DOHH2 (cell line): ENCODE measurements at regions not wholly inside any gene's neighbourhood (a gene's known extent, or its start where the extent isn't known, plus 50 kb on each side); places are given as distances from the start of the nearest gene placed in this dataset.

Experiments used
- H3F3A ChIP-seq: fragments of 200-600 bp; sonication (generic), shearing (Covaris generic); 2 replicates; pipeline ENCODE4 v1.6.0; 2016; ENCODE audit warnings: antibody characterized with exemption, mild to moderate bottlenecking; ENCODE audit not compliant: control insufficient read depth, insufficient read depth
- H3K27ac ChIP-seq: fragments of 200-600 bp; sonication (generic); 2 replicates; pipeline ENCODE4 v1.5.1; 2014; ENCODE audit warnings: low read depth, mild to moderate bottlenecking, low read length, moderate library complexity
- H3K27me3 ChIP-seq: fragments of 200-600 bp; sonication (generic); 2 replicates; pipeline ENCODE4 v1.6.1; 2014; ENCODE audit warnings: mild to moderate bottlenecking, low read length, mixed read lengths; ENCODE audit not compliant: control insufficient read depth
- H3K36me3 ChIP-seq: fragments of 200-600 bp; sonication (generic); 2 replicates; pipeline ENCODE4 v1.6.1; 2014; ENCODE audit warnings: mild to moderate bottlenecking, low read length, moderate library complexity, mixed read lengths; ENCODE audit not compliant: control insufficient read depth
- H3K4me1 ChIP-seq: fragments of 200-600 bp; sonication (generic); 2 replicates; pipeline ENCODE4 v1.6.1; 2014; ENCODE audit warnings: mild to moderate bottlenecking, low read length, mixed read lengths; ENCODE audit not compliant: control insufficient read depth
- H3K4me2 ChIP-seq: fragments of 200-600 bp; sonication (generic); 2 replicates; pipeline ENCODE4 v1.6.0; 2014; ENCODE audit warnings: mild to moderate bottlenecking, low read length, moderate library complexity
- H3K4me3 ChIP-seq: fragments of 200-600 bp; sonication (generic); 2 replicates; pipeline ENCODE4 v1.5.1; 2014; ENCODE audit warnings: mild to moderate bottlenecking, low read length, mixed read lengths
- H3K79me2 ChIP-seq: fragments of 200-600 bp; sonication (generic); 2 replicates; pipeline ENCODE4 v1.6.1; 2014; ENCODE audit warnings: mild to moderate bottlenecking, low read length, mixed read lengths; ENCODE audit not compliant: control insufficient read depth
- H3K9me2 ChIP-seq: fragments of 200-600 bp; sonication (generic); replicated peaks from 2 replicates; pipeline ENCODE4 v1.6.1; 2014; ENCODE audit warnings: mild to moderate bottlenecking, low read length, mixed read lengths; ENCODE audit not compliant: control insufficient read depth
- H3K9me3 ChIP-seq: fragments of 200-600 bp; sonication (generic); 2 replicates; pipeline ENCODE4 v1.6.1; 2014; ENCODE audit warnings: antibody characterized with exemption, low read length, mixed read lengths; ENCODE audit not compliant: control insufficient read depth, insufficient read depth
- H4K20me1 ChIP-seq: fragments of 200-600 bp; sonication (generic); 2 replicates; pipeline ENCODE4 v1.6.0; 2014; ENCODE audit warnings: low read depth, mild to moderate bottlenecking, antibody characterized with exemption, low read length, moderate library complexity; ENCODE audit not compliant: control insufficient read depth, insufficient read depth
- CTCF ChIP-seq: fragments of 200-600 bp; sonication (generic); IDR thresholded peaks from one replicate; pipeline ENCODE4 v1.5.1; 2014; ENCODE audit warnings: antibody characterized with exemption, mild to moderate bottlenecking, low read depth, low read length; ENCODE audit not compliant: poor library complexity, severe bottlenecking
- EZH2phosphoT487 ChIP-seq: fragments of 200-600 bp; sonication (generic); IDR thresholded peaks from 2 replicates; pipeline ENCODE4 v1.6.1; 2017; ENCODE audit warnings: borderline replicate concordance, mild to moderate bottlenecking, antibody characterized with exemption, low read length, moderate library complexity, mixed read lengths

DNA sequence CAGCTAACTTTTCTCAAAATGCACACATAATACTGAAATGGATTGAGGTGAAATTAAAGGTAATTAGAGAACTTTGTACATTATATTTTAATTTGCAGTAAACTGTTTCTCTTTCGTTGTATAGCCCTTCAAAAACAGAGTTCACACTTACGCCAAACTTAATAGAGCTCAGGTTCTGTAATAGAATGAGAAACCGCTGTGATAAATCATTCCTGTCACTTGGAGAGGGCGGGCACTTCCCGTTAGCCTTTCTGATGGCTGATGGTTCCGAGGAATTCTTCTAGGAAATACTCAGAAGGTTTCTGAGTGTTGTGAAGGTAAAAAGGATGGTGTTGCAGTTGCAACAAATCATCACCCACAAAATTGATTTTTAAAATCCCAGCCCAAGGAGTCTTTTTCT, 155.8 kb upstream of the ALKAL2 start:
- Histone ChIP-seq H3K27me3 (no peaks in the 10 kb centered on the region), H3K36me3 (no peaks in the 10 kb centered on the region), H3K79me2 (no peaks in the 10 kb centered on the region), H4K20me1 (no peaks in the 10 kb centered on the region), H3K9me3 (no peaks in the 10 kb centered on the region), H3K9me2 (no peaks in the 10 kb centered on the region), H3K4me2 (peak overlapping the region; percentile 66), H3K4me1 (peaks cover 80% of the 10 kb centered on the region), H3K27ac (peak overlapping the region; percentile 78), H3F3A (peaks cover 2% of the 10 kb centered on the region; the same call in 1 of the 2 replicates), H3K4me3 (peak overlapping the region; percentile 58)
- TF ChIP-seq CTCF (no peak), EZH2phosphoT487 (no peak)

- Histone ChIP-seq H3K27ac (peak overlapping the region; percentile 78), H3K9me3 (no peaks in the 10 kb centered on the region), H3F3A (peaks cover 2% of the 10 kb centered on the region; the same call in 1 of the 2 replicates), H3K9me2 (no peaks in the 10 kb centered on the region), H3K36me3 (no peaks in the 10 kb centered on the region), H3K4me2 (peak overlapping the region; percentile 66), H3K79me2 (no peaks in the 10 kb centered on the region), H3K4me3 (peak overlapping the region; percentile 58), H4K20me1 (no peaks in the 10 kb centered on the region), H3K27me3 (no peaks in the 10 kb centered on the region), H3K4me1 (peaks cover 85% of the 10 kb centered on the region)
- TF ChIP-seq EZH2phosphoT487 (no peak), CTCF (no peak)
Measured at GRCh38 chr2:443216-443615, 155.3 kb upstream of the ALKAL2 start.

DNA sequence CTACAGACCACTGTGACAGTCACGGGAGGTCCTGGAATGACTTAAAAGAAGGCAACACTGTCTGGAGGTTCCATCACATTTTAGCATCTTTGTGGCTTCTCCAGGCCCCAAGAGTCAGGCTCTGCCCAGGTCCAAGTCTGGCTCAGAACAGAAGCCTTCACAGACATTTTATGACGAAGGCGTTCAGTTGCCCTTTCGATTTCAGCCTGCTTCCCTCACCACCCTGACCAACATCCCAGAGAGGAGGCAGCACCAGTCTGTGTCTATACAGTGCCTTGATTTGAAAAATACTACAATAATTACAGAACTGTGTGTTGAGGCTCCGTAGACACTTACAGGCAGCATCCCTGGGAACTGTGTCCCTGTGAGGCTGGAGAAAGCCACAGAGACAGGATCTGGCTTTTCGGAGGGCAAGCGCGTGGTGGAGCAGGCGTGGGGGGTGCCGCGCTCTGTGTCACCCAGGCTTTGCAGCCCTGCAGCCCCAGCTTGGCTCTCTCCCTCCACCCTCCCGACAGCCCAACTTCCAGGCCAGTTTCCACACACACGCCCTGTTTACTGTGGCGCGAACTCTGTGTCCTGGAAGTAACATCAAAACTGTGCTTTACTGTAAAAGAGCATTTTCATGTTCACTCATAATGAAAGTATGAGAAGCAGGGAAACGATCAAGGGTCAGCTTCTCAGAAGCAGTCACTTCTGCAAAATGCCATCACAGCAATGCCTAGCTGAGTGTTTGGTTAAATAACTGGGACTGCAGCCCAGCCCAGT, 153.5 kb upstream of the ALKAL2 start:
- H3K4me1 ChIP-seq = peaks cover 81% of the 10 kb centered on the region
- H3F3A ChIP-seq = peaks cover 5% of the 10 kb centered on the region
- H3K79me2 ChIP-seq = no peaks in the 10 kb centered on the region
- H3K9me3 ChIP-seq = no peaks in the 10 kb centered on the region; the same call in 1 of the 2 replicates
- H4K20me1 ChIP-seq = no peaks in the 10 kb centered on the region
- H3K27ac ChIP-seq = no peak overlapping the region
- no peaks in the 10 kb centered on the region for H3K27me3 ChIP-seq
- no peaks in the 10 kb centered on the region for H3K9me2 ChIP-seq
- H3K36me3 ChIP-seq = no peaks in the 10 kb centered on the region
- H3K4me3 ChIP-seq = no peak overlapping the region
- H3K4me2 ChIP-seq = peak overlapping the region; percentile 47
- no peak for TF ChIP-seq EZH2phosphoT487
- no peak for TF ChIP-seq CTCF
